HL-60 (cell line): ENCODE measurements at regions not wholly inside any gene's neighbourhood (a gene's known extent, or its start where the extent isn't known, plus 50 kb on each side); places are given as distances from the start of the nearest gene placed in this dataset.

Source experiments
- GABPA ChIP-seq: IDR thresholded peaks from 2 replicates; pipeline ENCODE4 v1.6.1; 2012; ENCODE audit warnings: low read depth
- POLR2AphosphoS5 ChIP-seq: IDR thresholded peaks from 2 replicates; pipeline ENCODE4 v1.6.1; 2012; ENCODE audit warnings: low read depth
- SPI1 ChIP-seq: IDR thresholded peaks from 2 replicates; pipeline ENCODE4 v1.6.1; 2012; ENCODE audit warnings: low read depth, mild to moderate bottlenecking, borderline replicate concordance
- TF ChIP-seq, protein P1 (sequence below): IDR thresholded peaks from one replicate; pipeline ENCODE4 v1.5.1; 2011; ENCODE audit warnings: low read length, control low read depth, inconsistent platforms; ENCODE audit not compliant: insufficient read depth
- TF ChIP-seq, protein P2 (sequence below): IDR thresholded peaks from 2 replicates; pipeline ENCODE4 v1.6.1; 2012; ENCODE audit warnings: low read depth; ENCODE audit not compliant: insufficient replicate concordance

DNA sequence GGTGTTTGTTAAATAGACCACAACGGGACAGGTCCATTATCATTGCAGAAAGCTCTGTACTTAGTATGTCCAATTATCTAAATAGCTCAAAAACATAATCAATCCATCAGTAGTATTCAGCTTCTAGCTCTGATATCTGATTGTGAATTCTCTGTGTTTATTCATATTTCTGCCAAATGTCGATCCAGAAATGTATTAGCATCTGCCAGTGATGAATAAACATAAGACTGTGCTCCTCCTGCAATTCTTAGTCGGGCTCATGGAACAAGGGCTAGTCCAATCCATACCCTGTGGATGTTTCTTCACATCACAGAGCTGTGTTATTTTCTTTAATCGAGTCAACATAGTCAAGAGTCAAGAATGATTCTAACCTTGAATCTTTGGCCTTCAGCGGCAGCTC, 1612.1 kb upstream of the WWC1 start:
- TF ChIP-seq POLR2AphosphoS5 (no peak), GABPA (no peak), SPI1 (no peak)
- TF ChIP-seq, protein P1, sequence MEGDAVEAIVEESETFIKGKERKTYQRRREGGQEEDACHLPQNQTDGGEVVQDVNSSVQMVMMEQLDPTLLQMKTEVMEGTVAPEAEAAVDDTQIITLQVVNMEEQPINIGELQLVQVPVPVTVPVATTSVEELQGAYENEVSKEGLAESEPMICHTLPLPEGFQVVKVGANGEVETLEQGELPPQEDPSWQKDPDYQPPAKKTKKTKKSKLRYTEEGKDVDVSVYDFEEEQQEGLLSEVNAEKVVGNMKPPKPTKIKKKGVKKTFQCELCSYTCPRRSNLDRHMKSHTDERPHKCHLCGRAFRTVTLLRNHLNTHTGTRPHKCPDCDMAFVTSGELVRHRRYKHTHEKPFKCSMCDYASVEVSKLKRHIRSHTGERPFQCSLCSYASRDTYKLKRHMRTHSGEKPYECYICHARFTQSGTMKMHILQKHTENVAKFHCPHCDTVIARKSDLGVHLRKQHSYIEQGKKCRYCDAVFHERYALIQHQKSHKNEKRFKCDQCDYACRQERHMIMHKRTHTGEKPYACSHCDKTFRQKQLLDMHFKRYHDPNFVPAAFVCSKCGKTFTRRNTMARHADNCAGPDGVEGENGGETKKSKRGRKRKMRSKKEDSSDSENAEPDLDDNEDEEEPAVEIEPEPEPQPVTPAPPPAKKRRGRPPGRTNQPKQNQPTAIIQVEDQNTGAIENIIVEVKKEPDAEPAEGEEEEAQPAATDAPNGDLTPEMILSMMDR = no peak
- TF ChIP-seq, protein P2, sequence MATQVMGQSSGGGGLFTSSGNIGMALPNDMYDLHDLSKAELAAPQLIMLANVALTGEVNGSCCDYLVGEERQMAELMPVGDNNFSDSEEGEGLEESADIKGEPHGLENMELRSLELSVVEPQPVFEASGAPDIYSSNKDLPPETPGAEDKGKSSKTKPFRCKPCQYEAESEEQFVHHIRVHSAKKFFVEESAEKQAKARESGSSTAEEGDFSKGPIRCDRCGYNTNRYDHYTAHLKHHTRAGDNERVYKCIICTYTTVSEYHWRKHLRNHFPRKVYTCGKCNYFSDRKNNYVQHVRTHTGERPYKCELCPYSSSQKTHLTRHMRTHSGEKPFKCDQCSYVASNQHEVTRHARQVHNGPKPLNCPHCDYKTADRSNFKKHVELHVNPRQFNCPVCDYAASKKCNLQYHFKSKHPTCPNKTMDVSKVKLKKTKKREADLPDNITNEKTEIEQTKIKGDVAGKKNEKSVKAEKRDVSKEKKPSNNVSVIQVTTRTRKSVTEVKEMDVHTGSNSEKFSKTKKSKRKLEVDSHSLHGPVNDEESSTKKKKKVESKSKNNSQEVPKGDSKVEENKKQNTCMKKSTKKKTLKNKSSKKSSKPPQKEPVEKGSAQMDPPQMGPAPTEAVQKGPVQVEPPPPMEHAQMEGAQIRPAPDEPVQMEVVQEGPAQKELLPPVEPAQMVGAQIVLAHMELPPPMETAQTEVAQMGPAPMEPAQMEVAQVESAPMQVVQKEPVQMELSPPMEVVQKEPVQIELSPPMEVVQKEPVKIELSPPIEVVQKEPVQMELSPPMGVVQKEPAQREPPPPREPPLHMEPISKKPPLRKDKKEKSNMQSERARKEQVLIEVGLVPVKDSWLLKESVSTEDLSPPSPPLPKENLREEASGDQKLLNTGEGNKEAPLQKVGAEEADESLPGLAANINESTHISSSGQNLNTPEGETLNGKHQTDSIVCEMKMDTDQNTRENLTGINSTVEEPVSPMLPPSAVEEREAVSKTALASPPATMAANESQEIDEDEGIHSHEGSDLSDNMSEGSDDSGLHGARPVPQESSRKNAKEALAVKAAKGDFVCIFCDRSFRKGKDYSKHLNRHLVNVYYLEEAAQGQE = no peak
